GM23338 (cell line): ENCODE measurements at regions not wholly inside any gene's neighbourhood (a gene's known extent, or its start where the extent isn't known, plus 50 kb on each side); places are given as distances from the start of the nearest gene placed in this dataset.
"Not testable (repeated sequence)": the region's sequence is repeated elsewhere in the genome, so short reads cannot be mapped to it uniquely, and the experiment has no call there.

Experiments used
- ATAC-seq: fragments of 200-7000 bp; cut with Tn5 transposase; 3 replicates; pipeline ENCODE4 v1.9.1; 2020
- DNase-seq: peaks from one replicate; pipeline ENCODE4 v3.0.0-alpha.2; 2015; ENCODE audit warnings: low spot score
- H2AFZ ChIP-seq: fragments of 200-600 bp; sonication (generic); 2 replicates; pipeline ENCODE4 v1.8.0; 2016; ENCODE audit warnings: antibody characterized with exemption, mild to moderate bottlenecking, moderate library complexity
- H3F3A ChIP-seq: fragments of 200-600 bp; sonication (generic); replicated peaks from 2 replicates; pipeline ENCODE4 v1.8.0; 2017; ENCODE audit warnings: antibody characterized with exemption, mixed run types, low read depth
- H3K27ac ChIP-seq: fragments of 200-600 bp; sonication (generic); 2 replicates; pipeline ENCODE4 v1.6.1; 2016; ENCODE audit warnings: low read depth
- H3K27me3 ChIP-seq: fragments of 200-600 bp; sonication (generic); 2 replicates; pipeline ENCODE4 v1.8.0; 2016; ENCODE audit warnings: mild to moderate bottlenecking, mixed run types, moderate library complexity; ENCODE audit not compliant: insufficient read depth
- H3K36me3 ChIP-seq: fragments of 200-600 bp; sonication (generic); 2 replicates; pipeline ENCODE4 v1.8.0; 2016; ENCODE audit warnings: mild to moderate bottlenecking; ENCODE audit not compliant: insufficient read depth
- H3K4me1 ChIP-seq: fragments of 200-600 bp; sonication (generic); 2 replicates; pipeline ENCODE4 v1.8.0; 2016; ENCODE audit warnings: mild to moderate bottlenecking, moderate library complexity; ENCODE audit not compliant: insufficient read depth
- H3K4me2 ChIP-seq: fragments of 200-600 bp; sonication (generic); 2 replicates; pipeline ENCODE4 v1.7.1; 2017; ENCODE audit warnings: mixed run types
- H3K4me3 ChIP-seq: fragments of 200-600 bp; sonication (generic); 2 replicates; pipeline ENCODE4 v1.6.1; 2016; ENCODE audit warnings: mixed run types
- H3K79me2 ChIP-seq: fragments of 200-600 bp; sonication (generic); replicated peaks from 2 replicates; pipeline ENCODE4 v1.8.0; 2017; ENCODE audit warnings: mild to moderate bottlenecking; ENCODE audit not compliant: insufficient read depth
- H3K9me2 ChIP-seq: fragments of 200-600 bp; sonication (generic); 2 replicates; pipeline ENCODE4 v1.8.0; 2017; ENCODE audit not compliant: insufficient read depth
- H4K20me1 ChIP-seq: fragments of 200-600 bp; sonication (generic); replicated peaks from 2 replicates; pipeline ENCODE4 v1.8.0; 2017; ENCODE audit warnings: mild to moderate bottlenecking; ENCODE audit not compliant: insufficient read depth
- H3K27ac Mint-ChIP-seq: 2 replicates; pipeline ENCODE4 v1.8.0; 2020; ENCODE audit warnings: inconsistent platforms, mild to moderate bottlenecking, moderate library complexity, mixed read lengths
- H3K27me3 Mint-ChIP-seq: 3 replicates; pipeline ENCODE4 v1.8.0; 2022; ENCODE audit warnings: low read depth, mild to moderate bottlenecking, moderate library complexity, mixed read lengths, inconsistent platforms; ENCODE audit not compliant: insufficient read depth, poor library complexity
- H3K36me3 Mint-ChIP-seq: 3 replicates; pipeline ENCODE4 v1.8.0; 2021; ENCODE audit warnings: low read depth, mild to moderate bottlenecking, inconsistent platforms, moderate library complexity, mixed read lengths
- H3K4me1 Mint-ChIP-seq: 3 replicates; pipeline ENCODE4 v1.8.0; 2020; ENCODE audit warnings: mild to moderate bottlenecking, inconsistent platforms, mixed read lengths
- H3K4me3 Mint-ChIP-seq: 3 replicates; pipeline ENCODE4 v1.8.0; 2021; ENCODE audit warnings: moderate library complexity, mild to moderate bottlenecking, inconsistent platforms, mixed read lengths
- H3K9me3 Mint-ChIP-seq: 3 replicates; pipeline ENCODE4 v1.8.0; 2020; ENCODE audit warnings: moderate library complexity, mild to moderate bottlenecking, inconsistent platforms, mixed read lengths
- CREB1 ChIP-seq: fragments of 250-450 bp; sonication (Bioruptor Pico); IDR thresholded peaks from 2 replicates; pipeline ENCODE4 v1.5.0; 2020; ENCODE audit warnings: low read depth, mild to moderate bottlenecking, moderate library complexity
- EZH2phosphoT487 ChIP-seq: fragments of 200-600 bp; sonication (generic); IDR thresholded peaks from one replicate; pipeline ENCODE4 v1.8.1; 2018; ENCODE audit warnings: antibody characterized with exemption; ENCODE audit not compliant: unreplicated experiment
- JUNB ChIP-seq: IDR thresholded peaks from one replicate; pipeline ENCODE4 v1.6.1; 2016; ENCODE audit warnings: antibody characterized with exemption; ENCODE audit not compliant: unreplicated experiment
- REST ChIP-seq: IDR thresholded peaks from one replicate; pipeline ENCODE4 v1.6.1; 2018; ENCODE audit warnings: antibody characterized with exemption; ENCODE audit not compliant: unreplicated experiment
- STAT1 ChIP-seq: IDR thresholded peaks from one replicate; pipeline ENCODE4 v1.6.1; 2016; ENCODE audit warnings: antibody characterized with exemption; ENCODE audit not compliant: unreplicated experiment
- ZNF114 ChIP-seq: fragments of 250-450 bp; sonication (Bioruptor Pico); IDR thresholded peaks from 2 replicates; pipeline ENCODE4 v1.5.0; 2020; ENCODE audit warnings: mild to moderate bottlenecking, moderate library complexity

- no peak for TF ChIP-seq EZH2phosphoT487
- TF ChIP-seq CREB1 (CRISPR knock-in tag) = no peak
- TF ChIP-seq ZNF114 (CRISPR knock-in tag) = no peak
- no peak for TF ChIP-seq STAT1
- TF ChIP-seq REST = no peak
- no peak for TF ChIP-seq JUNB
Measured at GRCh38 chr12:25802143-25802542, 156.3 kb upstream of the RASSF8 start (continued).

GRCh38 chr12:25803029-25803664 is 155.3 kb upstream of the RASSF8 start:
- ATAC-seq = not testable (repeated sequence)
- peaks cover 12% of the 10 kb centered on the region; the same call in 2 of the 3 replicates for H3K4me1 Mint-ChIP-seq

GRCh38 chr12:25804286-25804685 is 154.2 kb upstream of the RASSF8 start:
- DNase-seq, H3K27ac Mint-ChIP-seq, H4K20me1 ChIP-seq, H3K4me3 ChIP-seq, H3K36me3 Mint-ChIP-seq, H3K9me2 ChIP-seq, ATAC-seq, H3K4me3 Mint-ChIP-seq, H3K36me3 ChIP-seq, H3K27me3 Mint-ChIP-seq, H3K4me1 ChIP-seq, H3K27ac ChIP-seq, H3K79me2 ChIP-seq, H3F3A ChIP-seq, H3K9me3 Mint-ChIP-seq, H3K4me2 ChIP-seq, H3K27me3 ChIP-seq: not testable (repeated sequence)
- H2AFZ ChIP-seq = 0 out of 2 replicates have a peak overlapping the region, but pooled peaks have one; percentile 33
- H3K4me1 Mint-ChIP-seq = peaks cover 12% of the 10 kb centered on the region; the same call in 2 of the 3 replicates

More at GRCh38 chr12:25803029-25803664, 155.3 kb upstream of the RASSF8 start:
- not testable (repeated sequence) for H3K79me2 ChIP-seq, H3F3A ChIP-seq, H3K27me3 Mint-ChIP-seq, H3K36me3 Mint-ChIP-seq, H3K4me2 ChIP-seq, H3K27ac Mint-ChIP-seq, H3K9me2 ChIP-seq, H3K27me3 ChIP-seq, H3K27ac ChIP-seq, H3K9me3 Mint-ChIP-seq, H3K36me3 ChIP-seq, H4K20me1 ChIP-seq, H3K4me1 ChIP-seq, H3K4me3 ChIP-seq, H2AFZ ChIP-seq, DNase-seq, H3K4me3 Mint-ChIP-seq
